ENCODE measurements at regions not wholly inside any gene's neighbourhood (a gene's known extent, or its start where the extent isn't known, plus 50 kb on each side); places are given as distances from the start of the nearest gene placed in this dataset.

GRCh38 chr2:8239531-8240088 lies 442.2 kb upstream of the ID2 start:
- TF ChIP-seq POLR2AphosphoS5 (IDR thresholded peaks at IDR 0.05; ENCODE audit: low read depth, low read length) = no peak
- no peak for TF ChIP-seq TAF1 (IDR thresholded peaks at IDR 0.05; ENCODE audit: borderline replicate concordance, insufficient read depth, low read length)
- no peak for TF ChIP-seq REST (IDR thresholded peaks at IDR 0.05; ENCODE audit: insufficient read depth in 1 of 2, low read depth in 2 of 2, low read length in 2 of 2)
- TF ChIP-seq SIN3A (IDR thresholded peaks at IDR 0.05; ENCODE audit: borderline replicate concordance, insufficient read depth, low read length) = no peak
- TF ChIP-seq FOXP2 (optimal IDR thresholded peaks at IDR 0.05; ENCODE audit: borderline replicate concordance, extremely low read depth, extremely low read length, insufficient read depth) = no peak

GRCh38 chr2:8241317-8241716 lies 440.5 kb upstream of the ID2 start:
- no peak for TF ChIP-seq SIN3A (IDR thresholded peaks at IDR 0.05; ENCODE audit: borderline replicate concordance, insufficient read depth, low read length)
- no peak for TF ChIP-seq POLR2AphosphoS5 (IDR thresholded peaks at IDR 0.05; ENCODE audit: low read depth, low read length)
- TF ChIP-seq FOXP2 (optimal IDR thresholded peaks at IDR 0.05; ENCODE audit: borderline replicate concordance, extremely low read depth, extremely low read length, insufficient read depth) = no peak
- TF ChIP-seq TAF1 (IDR thresholded peaks at IDR 0.05; ENCODE audit: borderline replicate concordance, insufficient read depth, low read length) = no peak
- TF ChIP-seq REST (IDR thresholded peaks at IDR 0.05; ENCODE audit: insufficient read depth in 1 of 2, low read depth in 2 of 2, low read length in 2 of 2) = no peak

- no peak for TF ChIP-seq POLR2AphosphoS5 (IDR thresholded peaks at IDR 0.05; ENCODE audit: low read depth, low read length)
- TF ChIP-seq SIN3A (IDR thresholded peaks at IDR 0.05; ENCODE audit: borderline replicate concordance, insufficient read depth, low read length) = no peak
- no peak for TF ChIP-seq REST (IDR thresholded peaks at IDR 0.05; ENCODE audit: insufficient read depth in 1 of 2, low read depth in 2 of 2, low read length in 2 of 2)
- TF ChIP-seq FOXP2 (optimal IDR thresholded peaks at IDR 0.05; ENCODE audit: borderline replicate concordance, extremely low read depth, extremely low read length, insufficient read depth) = no peak
- TF ChIP-seq TAF1 (IDR thresholded peaks at IDR 0.05; ENCODE audit: borderline replicate concordance, insufficient read depth, low read length) = no peak
Measured at GRCh38 chr2:8242739-8243138, 439.1 kb upstream of the ID2 start.

GRCh38 chr2:8243748-8244400 lies 438.0 kb upstream of the ID2 start:
- TF ChIP-seq SIN3A (IDR thresholded peaks at IDR 0.05; ENCODE audit: borderline replicate concordance, insufficient read depth, low read length) (no peak), FOXP2 (optimal IDR thresholded peaks at IDR 0.05; ENCODE audit: borderline replicate concordance, extremely low read depth, extremely low read length, insufficient read depth) (no peak)

GRCh38 chr2:8244639-8245038 lies 437.2 kb upstream of the ID2 start:
- no peak for TF ChIP-seq SIN3A (IDR thresholded peaks at IDR 0.05; ENCODE audit: borderline replicate concordance, insufficient read depth, low read length)
- TF ChIP-seq FOXP2 (optimal IDR thresholded peaks at IDR 0.05; ENCODE audit: borderline replicate concordance, extremely low read depth, extremely low read length, insufficient read depth) = no peak
- TF ChIP-seq REST (IDR thresholded peaks at IDR 0.05; ENCODE audit: insufficient read depth in 1 of 2, low read depth in 2 of 2, low read length in 2 of 2) = no peak
- TF ChIP-seq POLR2AphosphoS5 (IDR thresholded peaks at IDR 0.05; ENCODE audit: low read depth, low read length) = no peak
- no peak for TF ChIP-seq TAF1 (IDR thresholded peaks at IDR 0.05; ENCODE audit: borderline replicate concordance, insufficient read depth, low read length)
